ENCODE measurements at regions not wholly inside any gene's neighbourhood (a gene's known extent, or its start where the extent isn't known, plus 50 kb on each side); places are given as distances from the start of the nearest gene placed in this dataset.

- TF ChIP-seq CTCF (IDR thresholded peaks at IDR 0.05) (no peak), POLR2A (IDR thresholded peaks at IDR 0.05) (no peak)
Observed at GRCh38 chr7:41378156-41378555, 324.7 kb downstream of the INHBA start.
